ENCODE measurements at regions not wholly inside any gene's neighbourhood (a gene's known extent, or its start where the extent isn't known, plus 50 kb on each side); places are given as distances from the start of the nearest gene placed in this dataset.
"Not testable (repeated sequence)": the region's sequence is repeated elsewhere in the genome, so short reads cannot be mapped to it uniquely, and the experiment has no call there.

GRCh38 chr10:109729895-109730294 lies 193.4 kb downstream of the XPNPEP1 start:
- not testable (repeated sequence) for DNase-seq (ENCODE audit: low spot score)

GRCh38 chr10:109727436-109727835 lies 195.9 kb downstream of the XPNPEP1 start:
- no peak for DNase-seq (ENCODE audit: low spot score)

GRCh38 chr10:109726473-109726872 lies 196.8 kb downstream of the XPNPEP1 start:
- no peak for DNase-seq (ENCODE audit: low spot score)

- DNase-seq (ENCODE audit: low spot score) = no peak
Observed at GRCh38 chr10:109723305-109723704, 200.0 kb downstream of the XPNPEP1 start.

GRCh38 chr10:109721453-109722064 lies 201.8 kb downstream of the XPNPEP1 start:
- no peak for DNase-seq (ENCODE audit: low spot score)

- no peak for DNase-seq (ENCODE audit: low spot score)
Observed at GRCh38 chr10:109706026-109706560, 217.2 kb downstream of the XPNPEP1 start.

DNA sequence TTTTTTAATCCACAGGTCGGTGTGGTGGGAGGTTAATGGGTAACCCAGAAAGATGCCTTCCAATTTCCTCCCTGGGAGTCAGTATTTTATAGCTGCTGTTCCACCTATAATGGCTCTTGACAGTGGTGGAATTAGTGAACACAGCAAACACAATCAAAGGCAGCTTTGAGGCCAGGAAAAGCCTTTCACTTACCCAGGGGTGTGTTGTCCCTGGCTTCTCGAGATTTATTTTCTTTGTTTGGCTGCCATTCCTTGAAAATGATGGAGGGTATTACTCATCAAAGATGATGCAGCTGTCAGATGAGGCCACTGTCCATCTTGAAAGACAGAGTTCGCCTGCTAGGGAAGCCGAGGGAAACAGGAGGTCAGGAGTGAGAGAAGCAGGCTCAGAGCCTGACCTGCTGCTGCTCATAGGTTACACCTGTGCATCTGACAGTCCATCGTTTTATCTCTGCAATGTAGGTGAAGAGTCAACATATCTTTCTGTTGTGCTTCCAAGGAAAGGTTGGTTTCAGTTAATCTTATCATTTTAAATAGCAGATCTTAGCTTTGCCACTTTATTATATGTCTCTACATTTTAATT lies 221.6 kb downstream of the XPNPEP1 start:
- no peak for DNase-seq (ENCODE audit: low spot score)

DNA sequence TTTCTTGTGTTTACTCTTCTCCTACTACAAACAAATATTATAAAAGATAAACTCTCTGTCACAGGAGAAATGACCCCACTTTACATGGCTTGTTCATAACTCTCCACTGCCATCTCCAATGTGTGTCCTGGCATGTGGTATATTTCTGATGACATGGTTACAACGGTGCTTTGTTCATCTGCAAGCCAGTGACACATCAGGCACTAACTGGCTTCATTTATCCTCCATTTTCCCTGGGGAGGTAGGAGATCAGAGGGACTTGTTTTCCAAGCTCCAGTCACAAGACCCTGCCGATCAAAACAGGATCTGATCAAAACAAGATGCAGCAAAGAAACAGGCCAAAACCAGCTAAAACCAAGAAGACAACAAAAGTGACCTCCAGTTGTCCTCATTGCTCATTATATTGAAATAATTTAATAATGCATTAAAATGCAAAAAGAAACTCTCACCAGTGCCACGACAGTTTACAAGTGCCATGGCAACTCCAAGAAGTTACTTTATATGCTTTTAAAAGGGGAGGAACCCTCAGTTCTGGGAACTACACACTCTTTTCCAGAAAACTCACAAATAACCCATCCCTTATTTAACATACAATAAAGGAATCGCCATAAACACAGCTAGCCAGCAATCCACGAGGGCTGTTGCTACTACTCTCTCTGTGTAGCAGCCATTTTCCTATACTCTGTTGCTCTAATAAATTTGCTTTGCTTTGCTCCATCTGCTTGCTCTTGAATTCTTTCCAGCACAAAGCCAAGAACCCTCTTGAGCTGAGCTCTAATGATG lies 224.2 kb downstream of the XPNPEP1 start:
- peak; percentile 15 for DNase-seq (ENCODE audit: low spot score)

GRCh38 chr10:109698086-109698485 lies 225.2 kb downstream of the XPNPEP1 start:
- no peak for DNase-seq (ENCODE audit: low spot score)

- no peak for DNase-seq (ENCODE audit: low spot score)
Observed at GRCh38 chr10:109696981-109697775, 226.1 kb downstream of the XPNPEP1 start.

DNA sequence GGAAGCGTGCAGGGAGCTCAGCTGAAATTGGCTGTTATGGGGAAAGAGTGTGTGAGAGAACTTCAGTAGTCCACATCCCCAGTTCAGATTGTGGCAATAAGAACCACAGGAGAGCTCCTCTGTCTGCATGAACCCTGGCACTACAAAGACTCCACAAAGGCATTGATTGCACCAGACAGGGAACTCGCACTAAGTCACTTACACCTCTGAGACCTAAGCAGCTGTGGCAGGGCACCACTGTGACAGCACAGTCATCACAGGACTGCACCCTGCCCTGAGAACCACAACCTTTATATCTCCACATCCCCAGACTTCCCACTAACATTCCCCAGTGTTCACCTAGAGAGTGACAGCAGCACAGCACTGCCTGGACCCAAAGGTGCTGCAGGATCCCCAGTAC lies 226.8 kb downstream of the XPNPEP1 start:
- no peak for DNase-seq (ENCODE audit: low spot score)

GRCh38 chr10:109695988-109696387 lies 227.3 kb downstream of the XPNPEP1 start:
- DNase-seq (ENCODE audit: low spot score) = no peak

DNA sequence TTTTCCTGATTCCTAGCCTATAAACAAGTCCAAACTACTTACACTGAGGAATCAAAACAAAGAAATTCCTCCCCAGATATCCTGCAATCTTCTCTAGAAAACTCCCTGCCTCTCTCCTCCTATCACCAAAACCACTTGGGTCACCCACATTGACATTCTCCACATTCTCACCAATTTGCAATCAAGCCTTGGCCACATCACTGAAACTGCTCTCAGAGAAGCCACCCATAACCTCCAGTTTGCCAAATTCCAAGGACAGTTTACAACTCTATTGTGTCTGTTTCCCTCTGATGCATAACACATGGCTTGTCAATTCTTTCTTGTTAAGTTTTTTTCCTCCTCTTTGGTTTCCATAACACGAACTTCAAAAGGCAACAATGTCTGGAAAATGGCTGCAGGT lies 233.5 kb downstream of the XPNPEP1 start:
- DNase-seq (ENCODE audit: low spot score) = no peak

DNA sequence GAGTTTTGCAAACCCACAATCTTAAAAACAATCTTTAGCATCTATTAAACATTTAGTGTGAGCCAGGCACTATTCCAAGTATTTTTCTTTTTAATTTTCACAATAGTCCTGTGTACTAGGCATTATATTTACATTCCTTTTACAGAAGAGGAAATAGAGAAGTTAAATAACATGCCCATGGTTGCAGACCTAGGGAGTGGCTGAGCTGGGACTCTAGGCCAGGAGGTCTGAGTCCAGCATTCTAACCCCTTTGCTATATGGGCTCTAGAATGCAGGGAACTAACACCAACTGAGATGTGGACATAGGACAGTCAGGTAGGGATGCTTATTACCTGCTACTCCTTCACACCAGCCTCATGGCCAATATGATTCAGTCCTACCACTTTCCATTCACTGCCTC lies 243.8 kb downstream of the XPNPEP1 start:
- DNase-seq (ENCODE audit: low spot score) = no peak

DNA sequence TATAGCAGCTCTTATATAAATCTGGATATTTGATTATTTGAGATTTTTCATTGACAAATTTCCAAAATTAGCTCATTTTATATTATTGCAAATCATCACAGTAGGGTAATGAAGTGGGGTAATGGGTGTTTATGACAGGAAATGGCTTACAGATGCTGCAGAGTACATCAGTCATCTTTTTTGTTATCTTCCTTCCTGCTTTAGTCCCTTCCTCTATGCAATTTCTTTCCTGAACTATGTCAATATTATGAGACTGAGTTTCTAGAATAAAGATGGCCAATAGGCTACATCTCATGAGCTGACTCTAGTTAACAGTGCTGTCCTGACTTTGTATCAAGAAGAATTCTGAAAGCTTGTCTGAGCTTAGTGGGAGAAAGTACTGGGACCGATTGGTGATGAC lies 244.5 kb downstream of the XPNPEP1 start:
- no peak for DNase-seq (ENCODE audit: low spot score)

DNA sequence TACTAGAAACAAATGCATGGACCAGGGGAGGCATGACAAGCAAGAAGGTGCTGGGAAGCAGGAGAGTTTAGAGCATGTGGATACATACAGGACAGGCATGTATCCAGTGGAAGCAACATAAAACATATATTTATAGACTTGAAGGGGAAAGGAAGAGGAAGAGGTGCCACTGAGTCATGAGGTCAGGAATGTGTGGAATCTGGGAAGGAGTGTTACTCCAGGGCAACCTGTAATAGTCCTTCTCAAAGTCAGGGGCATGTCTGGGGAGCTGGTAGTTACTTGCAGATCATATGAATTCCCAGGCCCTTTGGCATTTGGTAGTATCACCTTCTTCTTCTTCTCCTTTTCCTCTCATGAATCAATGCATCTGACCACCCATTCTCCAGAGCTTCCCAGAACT lies 246.6 kb downstream of the XPNPEP1 start:
- DNase-seq (ENCODE audit: low spot score) = no peak

- no peak for DNase-seq (ENCODE audit: low spot score)
Observed at GRCh38 chr10:109668703-109669102, 254.6 kb downstream of the XPNPEP1 start.

- DNase-seq (ENCODE audit: low spot score) = no peak
Observed at GRCh38 chr10:109668154-109668665, 255.1 kb downstream of the XPNPEP1 start.

- no peak for DNase-seq (ENCODE audit: low spot score)
Observed at GRCh38 chr10:109665321-109665720, 258.0 kb downstream of the XPNPEP1 start.

DNA sequence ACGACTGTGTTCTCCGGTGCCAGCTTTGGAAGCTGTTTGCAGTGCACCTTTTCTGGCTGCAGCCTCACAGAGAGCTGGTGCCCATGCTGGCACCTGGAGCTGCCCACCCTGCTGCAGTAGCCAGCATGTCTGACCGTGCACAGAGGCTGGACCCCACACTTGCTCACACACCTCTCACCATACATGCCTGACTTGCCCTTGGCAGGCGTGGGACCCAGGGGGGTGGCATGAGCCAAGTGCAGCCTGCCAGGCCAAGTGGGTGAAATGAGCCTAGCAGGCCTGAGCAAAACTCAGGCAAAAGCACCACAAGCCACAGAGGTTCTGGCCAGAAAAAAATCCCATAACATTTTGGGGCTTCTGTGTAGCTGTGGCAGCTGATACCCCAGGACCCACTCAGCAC lies 258.8 kb downstream of the XPNPEP1 start:
- DNase-seq (ENCODE audit: low spot score) = no peak

DNA sequence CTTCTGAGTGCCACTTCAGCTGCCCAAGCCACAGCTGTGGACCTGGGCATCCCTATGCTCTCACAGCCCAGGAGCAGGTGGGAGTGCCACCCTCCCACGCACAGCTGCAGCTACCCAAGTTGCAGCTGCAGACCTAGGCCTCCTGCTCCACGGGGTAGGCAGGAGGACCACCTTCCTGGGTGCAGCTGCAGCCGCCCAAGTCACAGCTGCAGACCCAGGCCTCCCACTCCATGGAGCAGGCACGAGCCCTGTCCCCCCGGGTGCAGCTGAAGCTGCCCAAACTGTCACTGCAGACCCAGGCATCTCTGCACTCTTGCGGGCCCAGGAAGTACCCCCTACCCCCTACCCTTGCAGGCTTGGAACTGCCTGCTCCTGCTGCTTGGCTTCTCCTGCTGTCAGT lies 260.2 kb downstream of the XPNPEP1 start:
- DNase-seq (ENCODE audit: low spot score) = no peak

- DNase-seq (ENCODE audit: low spot score) = not testable (repeated sequence)
Observed at GRCh38 chr10:109652612-109653011, 270.7 kb downstream of the XPNPEP1 start.
